ENCODE measurements at regions not wholly inside any gene's neighbourhood (a gene's known extent, or its start where the extent isn't known, plus 50 kb on each side); places are given as distances from the start of the nearest gene placed in this dataset.

- Histone ChIP-seq H3K27me3 (ENCODE audit: control insufficient read depth in 4 of 4, insufficient read depth in 4 of 4, low read length in 3 of 4) (no peaks in the 10 kb centered on the region), H3K4me3 (ENCODE audit: low read depth in 1 of 3, low read length in 3 of 3) (no peak overlapping the region), H3K9me3 (ENCODE audit: control insufficient read depth in 4 of 4, low read length in 3 of 4) (no peaks in the 10 kb centered on the region), H3K27ac (ENCODE audit: low read depth in 1 of 2, low read length in 2 of 2) (no peak overlapping the region), H3K9ac (ENCODE audit: low read depth in 1 of 2, low read length in 2 of 2) (no peak overlapping the region), H3K4me1 (ENCODE audit: control insufficient read depth in 4 of 4, insufficient read depth in 4 of 4, low read length in 3 of 4) (peaks cover 0 to 4% (median 3%) of the 10 kb centered on the region in 4 donors), H3K36me3 (ENCODE audit: control insufficient read depth in 4 of 4, insufficient read depth in 3 of 4, low read depth in 1 of 4, low read length in 3 of 4) (no peaks in the 10 kb centered on the region)
- WGBS = 90% methylated on average over 13 of the region's 13 CpGs
- TF ChIP-seq YY1 (IDR thresholded peaks at IDR 0.05) (no peak), JUND (IDR thresholded peaks at IDR 0.05) (no peak), SP1 (IDR thresholded peaks at IDR 0.05) (no peak), FOXA1 (IDR thresholded peaks at IDR 0.05) (no peak), RAD21 (IDR thresholded peaks at IDR 0.05) (no peak), TAF1 (conservative IDR thresholded peaks at IDR 0.05) (no peak), RXRA (IDR thresholded peaks at IDR 0.05) (no peak), EGR1 (IDR thresholded peaks at IDR 0.05; ENCODE audit: low read depth in 2 of 2) (no peak), FOXA2 (IDR thresholded peaks at IDR 0.05) (no peak), MAX (IDR thresholded peaks at IDR 0.05) (no peak), ATF3 (IDR thresholded peaks at IDR 0.05) (no peak), ZBTB33 (IDR thresholded peaks at IDR 0.05) (no peak), GABPA (IDR thresholded peaks at IDR 0.05 in 1 of 2, conservative IDR thresholded peaks at IDR 0.05 in 1 of 2) (no peak), REST (IDR thresholded peaks at IDR 0.05) (no peak), HNF4G (IDR thresholded peaks at IDR 0.05) (no peak), HNF4A (conservative IDR thresholded peaks at IDR 0.05) (no peak), NR2F2 (IDR thresholded peaks at IDR 0.05) (no peak), CTCF (IDR thresholded peaks at IDR 0.05; ENCODE audit: low read depth, low read length, missing input control) (no peak)
- DNase-seq (ENCODE audit: low spot score) = no peak
Measured at GRCh38 chr20:53718142-53719021, 124.7 kb upstream of the ZNF217 start.

All from liver (tissue), 8 donors.